GM18868 (cell line): ENCODE measurements at regions not wholly inside any gene's neighbourhood (a gene's known extent, or its start where the extent isn't known, plus 50 kb on each side); places are given as distances from the start of the nearest gene placed in this dataset.
"Not testable (repeated sequence)": the region's sequence is repeated elsewhere in the genome, so short reads cannot be mapped to it uniquely, and the experiment has no call there.

Experiments used
- ATAC-seq: cut with Tn5 transposase; IDR thresholded peaks from one replicate; pipeline ENCODE4 v1.9.1; 2021; ENCODE audit warnings: mild to moderate bottlenecking, moderate library complexity; ENCODE audit not compliant: unreplicated experiment

GRCh38 chr1:68827261-68827660 is 330.4 kb upstream of the DEPDC1 start:
- ATAC-seq: no peak

DNA sequence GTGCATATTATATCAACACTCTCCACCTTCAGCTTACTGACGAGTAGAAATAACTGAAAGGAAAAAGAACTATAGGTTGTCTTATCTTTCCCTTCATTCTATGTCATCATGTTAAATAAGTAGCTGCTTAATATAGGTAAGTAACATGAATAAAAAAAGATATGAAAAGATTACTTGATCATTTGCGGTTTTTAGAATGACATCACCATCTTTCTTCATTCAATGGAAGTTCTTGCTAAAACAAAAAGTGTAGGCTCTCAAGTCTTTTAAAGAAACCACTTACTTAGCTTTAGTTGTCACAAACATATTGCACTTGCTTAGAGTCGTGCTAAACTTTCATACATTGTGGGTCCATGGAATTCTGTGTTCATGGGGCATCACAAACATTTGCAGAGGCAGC is 331.1 kb upstream of the DEPDC1 start:
- no peak for ATAC-seq

GRCh38 chr1:68831281-68831680 is 334.4 kb upstream of the DEPDC1 start:
- ATAC-seq: no peak

GRCh38 chr1:68848017-68848416 is 351.1 kb upstream of the DEPDC1 start:
- ATAC-seq: no peak

DNA sequence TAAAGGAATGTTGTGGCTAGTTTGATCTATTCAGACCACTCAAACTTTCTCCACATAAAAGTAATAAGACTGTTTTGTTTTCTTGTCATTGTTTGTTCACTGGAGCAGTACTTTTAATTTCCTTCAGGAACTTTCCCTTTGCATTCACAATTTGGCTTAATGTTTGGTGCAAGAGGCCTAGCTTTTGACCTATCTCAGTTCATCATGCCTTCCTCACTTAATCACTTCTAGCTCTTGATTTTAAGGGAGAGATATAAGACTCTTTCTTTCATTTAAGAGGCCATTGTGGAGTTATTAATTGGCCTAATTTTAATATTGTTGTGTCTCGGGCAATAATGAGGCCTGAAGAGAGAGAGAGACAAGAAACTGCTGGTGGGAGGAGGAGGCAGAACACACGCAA is 371.7 kb upstream of the DEPDC1 start:
- ATAC-seq: no peak

GRCh38 chr1:68873144-68873543 is 376.3 kb upstream of the DEPDC1 start:
- ATAC-seq: no peak

DNA sequence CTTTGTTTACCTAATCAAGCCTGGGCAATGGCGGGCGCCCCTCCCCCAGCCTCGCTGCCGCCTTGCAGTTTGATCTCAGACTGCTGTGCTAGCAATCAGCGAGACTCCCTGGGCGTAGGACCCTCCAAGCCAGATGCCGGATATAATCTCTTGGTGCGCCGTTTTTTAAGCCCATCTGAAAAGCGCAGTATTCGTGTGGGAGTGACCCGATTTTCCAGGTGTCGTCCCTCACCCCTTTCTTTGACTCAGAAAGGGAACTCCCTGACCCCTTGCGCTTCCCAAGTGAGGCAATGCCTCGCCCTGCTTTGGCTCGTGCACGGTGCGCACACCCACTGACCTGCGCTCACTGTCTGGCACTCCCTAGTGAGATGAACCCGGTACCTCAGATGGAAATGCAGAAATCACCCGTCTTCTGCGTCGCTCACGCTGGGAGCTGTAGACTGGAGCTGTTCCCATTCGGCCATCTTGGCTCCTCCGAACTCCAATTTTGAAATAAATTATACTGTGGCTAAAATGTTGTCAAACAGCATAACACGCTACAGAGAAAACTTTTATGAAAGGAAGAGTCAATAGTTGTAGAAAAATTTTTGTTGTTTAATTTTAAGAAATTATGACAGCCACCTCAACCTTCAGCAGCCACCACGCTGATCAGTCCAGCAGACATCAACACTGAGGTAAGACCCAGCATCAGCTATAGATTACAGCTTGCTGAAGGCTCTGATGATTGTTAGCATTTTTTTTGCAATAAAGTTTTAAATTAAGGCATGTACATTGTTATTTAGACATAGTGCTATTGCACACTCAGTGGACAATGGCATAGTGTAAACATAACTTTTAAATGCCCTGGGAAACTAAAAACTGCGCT is 384.7 kb upstream of the DEPDC1 start:
- not testable (repeated sequence) for ATAC-seq

DNA sequence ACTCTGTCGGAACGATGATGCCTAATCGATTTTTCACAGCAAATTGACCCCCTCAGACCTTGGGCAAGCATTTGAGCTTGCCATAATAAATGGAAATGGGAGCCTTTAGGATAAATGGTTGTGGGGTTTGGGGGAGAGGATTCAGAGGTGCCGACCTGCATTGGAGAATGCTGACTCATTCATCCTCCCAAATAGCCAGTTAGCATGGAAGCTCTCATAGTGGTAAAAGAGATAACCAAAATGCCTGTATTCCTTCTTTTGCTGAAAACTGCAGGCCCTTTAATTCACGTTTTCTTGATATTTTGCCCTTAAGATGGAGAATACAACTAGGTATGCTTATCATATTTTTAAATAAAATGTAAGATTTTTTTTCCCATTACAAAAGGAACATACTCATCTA is 392.6 kb upstream of the DEPDC1 start:
- no peak for ATAC-seq

DNA sequence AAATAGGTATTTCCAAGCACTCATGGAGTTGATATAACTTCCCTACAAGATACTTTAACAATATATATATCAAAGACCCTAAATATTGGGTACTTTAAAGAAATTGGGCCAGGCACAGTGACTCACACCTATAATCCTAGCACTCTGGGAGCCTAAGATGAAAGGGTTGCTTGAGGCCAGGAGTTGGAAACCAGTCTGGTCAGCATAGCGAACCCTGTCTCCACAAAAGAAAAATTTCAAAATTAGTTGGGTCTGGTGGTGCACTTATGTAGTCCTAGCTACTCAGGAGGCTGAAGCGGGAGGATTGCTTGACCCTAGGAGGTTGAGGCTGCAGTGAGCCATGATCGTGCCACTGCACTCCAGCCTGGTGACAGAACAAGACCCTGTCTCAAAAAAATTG is 393.9 kb upstream of the DEPDC1 start:
- ATAC-seq: no peak

- no peak for ATAC-seq
Measured at GRCh38 chr1:68904477-68904876, 407.6 kb upstream of the DEPDC1 start.

DNA sequence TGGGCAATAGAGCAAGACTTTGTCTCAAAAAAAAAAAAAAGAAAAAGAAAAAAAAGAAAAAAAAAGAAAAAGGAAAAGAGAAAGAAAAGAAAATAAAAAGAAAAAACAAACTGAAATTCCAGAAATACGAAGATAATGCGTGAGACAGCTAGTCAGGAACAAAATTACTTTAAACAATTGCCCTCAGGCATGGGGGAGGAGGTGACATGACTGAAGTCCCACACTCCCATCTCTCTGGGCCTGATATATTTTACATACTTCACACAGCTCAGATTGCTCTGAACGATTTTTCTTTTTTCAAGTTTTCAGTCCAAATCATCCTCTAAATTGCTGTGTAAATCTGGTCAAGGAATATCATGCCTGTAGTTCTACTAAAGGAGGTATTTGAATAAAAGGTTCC is 409.5 kb upstream of the DEPDC1 start:
- no peak for ATAC-seq

GRCh38 chr1:68907491-68907890 is 410.6 kb upstream of the DEPDC1 start:
- ATAC-seq: no peak

DNA sequence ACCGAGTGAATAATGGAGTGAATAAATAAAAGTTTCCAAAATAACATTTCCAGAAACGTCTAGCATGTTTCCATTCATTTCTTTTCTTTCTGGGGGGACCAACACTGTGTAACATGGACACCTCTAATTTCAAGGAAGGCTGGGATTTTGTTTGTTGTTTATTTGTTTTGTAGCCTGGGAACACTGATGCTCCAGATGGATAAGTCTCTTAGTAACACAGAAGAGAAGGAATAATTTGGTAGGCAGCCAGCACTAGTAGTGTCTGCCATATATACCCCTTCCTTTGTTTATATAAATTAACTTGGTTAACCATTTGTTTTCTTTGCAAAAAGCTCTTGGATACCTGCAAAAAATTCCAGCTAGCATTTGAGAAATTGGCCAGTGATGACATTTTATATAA is 411.4 kb upstream of the DEPDC1 start:
- ATAC-seq: no peak

GRCh38 chr1:68916221-68916902 is 419.5 kb upstream of the DEPDC1 start:
- no peak for ATAC-seq

DNA sequence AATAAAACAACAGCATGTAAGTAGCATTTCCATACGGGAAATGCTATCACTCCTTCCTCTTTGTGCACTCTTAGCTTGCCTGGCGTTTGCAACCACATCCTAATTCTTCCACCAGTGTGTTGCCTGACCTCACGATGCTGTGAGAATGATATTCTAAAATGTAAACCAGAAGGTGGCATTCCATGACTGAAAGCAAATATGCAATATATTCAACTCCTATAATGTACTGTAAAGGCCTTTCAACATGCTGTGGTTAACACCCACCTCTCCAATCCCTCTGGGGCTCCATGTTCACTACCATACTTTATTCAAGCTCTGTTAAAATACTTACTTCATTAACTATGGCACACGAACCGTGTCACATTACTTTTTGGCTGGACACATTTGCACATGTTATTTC is 420.6 kb upstream of the DEPDC1 start:
- no peak for ATAC-seq

- ATAC-seq: no peak
Measured at GRCh38 chr1:68918563-68918962, 421.7 kb upstream of the DEPDC1 start.

DNA sequence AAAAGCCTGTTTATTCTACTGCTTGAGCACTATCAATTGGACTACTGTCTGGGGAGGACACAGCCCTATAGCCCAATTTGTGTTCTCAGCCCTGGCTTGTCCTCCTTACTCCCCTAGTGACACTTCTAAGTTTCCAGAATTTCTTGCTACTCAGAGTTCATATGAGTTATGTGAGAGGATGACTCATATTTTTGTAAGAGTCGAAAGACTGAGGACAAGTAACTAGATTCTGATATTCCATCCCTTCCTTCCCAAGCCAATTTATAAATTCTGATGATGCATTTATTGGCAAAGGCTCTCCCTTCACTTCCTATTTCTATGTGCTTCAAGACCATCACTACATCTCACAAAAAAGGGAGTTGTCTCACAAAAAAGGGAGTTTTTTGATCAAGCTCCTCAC is 422.2 kb upstream of the DEPDC1 start:
- ATAC-seq: no peak

- ATAC-seq: not testable (repeated sequence)
Measured at GRCh38 chr1:68923475-68924088, 426.7 kb upstream of the DEPDC1 start.

DNA sequence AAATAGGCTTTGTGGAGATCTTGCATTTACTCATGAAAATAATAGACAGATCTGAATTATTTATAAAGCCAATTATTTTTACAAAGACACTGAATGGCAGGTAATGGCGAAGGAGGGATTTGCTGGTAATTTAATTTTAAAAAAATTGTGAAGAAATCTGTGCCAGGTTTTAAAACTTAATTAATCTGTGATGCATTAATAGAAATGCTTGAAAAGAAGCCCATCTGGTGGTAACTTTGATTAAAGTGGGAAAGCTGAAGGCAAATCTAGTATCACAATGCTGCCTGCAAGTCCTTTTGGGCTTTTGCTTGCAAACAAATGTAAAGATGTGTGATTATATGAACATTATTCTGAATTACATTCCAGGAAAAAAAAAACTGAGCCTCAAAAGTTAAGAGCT is 433.2 kb upstream of the DEPDC1 start:
- no peak for ATAC-seq

- ATAC-seq: no peak
Measured at GRCh38 chr1:68936530-68936929, 439.6 kb upstream of the DEPDC1 start.

DNA sequence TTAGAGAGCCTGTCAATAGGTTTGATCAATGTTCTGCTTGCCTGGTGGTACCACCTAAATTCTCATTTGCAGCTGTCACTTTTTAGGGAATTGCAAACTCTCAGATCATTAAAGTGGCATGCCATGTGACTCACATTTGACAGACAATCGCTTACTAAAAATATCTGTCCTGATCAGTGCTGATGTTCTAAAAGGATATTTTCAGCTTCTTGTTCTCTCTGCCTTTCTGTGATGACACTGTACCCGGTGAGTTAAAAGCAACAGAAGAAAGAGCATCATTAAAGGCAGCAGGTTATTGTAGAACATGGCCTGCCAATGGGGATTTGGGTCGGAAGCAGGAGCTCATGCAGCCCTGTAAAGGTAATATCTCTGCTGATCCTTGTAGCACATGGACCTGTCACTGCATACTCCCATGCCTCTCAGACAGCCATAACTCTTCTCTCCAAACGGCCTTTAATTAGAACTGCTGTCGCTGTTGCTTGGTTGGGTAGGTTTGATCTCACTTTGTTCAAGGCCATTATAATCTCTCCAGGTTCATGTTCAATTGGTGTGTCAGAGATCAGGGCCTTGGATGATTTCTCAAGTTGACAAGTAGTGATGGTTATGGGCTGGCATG is 441.3 kb upstream of the DEPDC1 start:
- no peak for ATAC-seq

DNA sequence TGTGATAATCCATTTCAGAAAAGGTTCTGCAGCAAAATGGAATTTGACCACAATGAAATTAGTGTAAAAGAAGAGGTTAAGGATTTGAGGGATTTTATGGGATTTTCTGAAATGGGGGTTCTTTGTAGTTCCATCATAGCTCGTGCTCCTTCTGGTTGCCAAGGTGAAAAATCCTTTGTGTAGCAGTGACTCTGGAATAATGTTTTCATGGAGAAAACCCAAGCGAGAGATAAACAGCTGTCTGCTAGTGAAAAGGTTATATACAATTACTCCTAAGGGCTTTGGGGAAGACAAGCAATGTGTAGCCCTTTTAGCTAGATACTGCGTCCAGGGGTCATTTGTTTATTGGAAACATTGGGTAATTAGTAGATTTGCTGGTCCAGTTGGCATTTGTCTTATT is 453.2 kb upstream of the DEPDC1 start:
- no peak for ATAC-seq
